GM11168 (cell line): ENCODE measurements at regions not wholly inside any gene's neighbourhood (a gene's known extent, or its start where the extent isn't known, plus 50 kb on each side); places are given as distances from the start of the nearest gene placed in this dataset.

Source experiments
- in situ Hi-C: fragments of 300-500 bp; cut with MboI; formaldehyde crosslinking; loops from one replicate; pipeline ENCODE4 v1.12.0; 2022; ENCODE audit warnings: low sequenced_read_pairs; ENCODE audit not compliant: unreplicated experiment

DNA sequence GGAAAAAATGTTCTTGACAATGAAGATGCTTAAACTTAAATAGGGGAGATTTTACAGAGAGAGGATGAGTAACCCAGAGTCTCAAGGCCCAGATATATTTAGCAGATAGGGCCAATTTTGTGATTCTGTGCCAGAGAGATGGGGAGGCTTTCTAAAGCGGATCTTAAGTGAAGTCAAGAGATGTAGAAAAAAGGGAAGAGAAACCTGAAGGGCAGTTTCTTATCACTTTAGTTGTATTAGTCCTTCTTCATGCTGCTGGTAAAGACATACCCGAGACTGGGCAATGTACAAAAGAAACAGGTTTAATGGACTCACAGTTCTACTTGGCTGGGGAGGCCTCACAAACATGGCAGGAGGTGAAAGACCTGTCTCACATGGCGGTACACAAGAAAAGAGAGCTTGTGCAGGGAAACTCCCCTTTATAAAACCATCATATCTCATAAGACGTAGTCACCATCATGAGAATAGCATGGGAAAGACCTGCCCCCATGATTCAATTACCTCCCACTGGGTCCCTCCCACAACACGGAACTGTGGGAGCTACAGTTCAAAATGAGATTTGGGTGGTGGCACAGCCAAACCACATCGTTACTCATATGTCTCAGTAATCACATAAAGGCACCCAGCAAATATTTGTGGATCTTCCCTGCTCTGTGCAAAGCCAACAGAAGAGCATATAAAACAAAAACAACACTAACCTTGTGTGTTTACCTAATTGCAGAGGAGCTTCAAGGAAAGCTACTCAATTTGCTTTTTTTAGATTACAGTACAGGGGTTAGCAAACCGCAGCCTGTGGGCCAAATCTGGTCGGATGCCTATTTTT lies 102.6 kb upstream of the MYCBP2 start:
- in situ Hi-C loops, result no loop called here

DNA sequence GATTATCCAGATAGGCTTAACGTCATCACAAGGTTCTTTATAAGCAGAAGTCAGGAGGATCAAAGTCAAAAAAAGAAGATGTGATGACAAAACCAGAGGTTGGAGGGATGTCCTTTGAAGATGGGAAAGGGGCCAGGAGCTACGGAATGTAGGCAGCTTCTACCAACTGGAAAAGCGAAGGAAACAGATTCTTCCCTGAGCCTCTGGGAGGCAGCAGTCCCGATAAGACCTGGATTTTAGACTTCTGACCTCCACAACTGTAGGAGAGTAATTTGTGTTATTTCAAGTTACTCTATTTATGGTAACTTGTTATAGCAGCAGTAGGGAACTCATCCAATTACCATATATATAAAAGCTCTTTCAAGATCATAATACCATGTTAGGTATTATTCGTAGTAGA lies 98.8 kb upstream of the MYCBP2 start:
- in situ Hi-C loops, result no loop called here

DNA sequence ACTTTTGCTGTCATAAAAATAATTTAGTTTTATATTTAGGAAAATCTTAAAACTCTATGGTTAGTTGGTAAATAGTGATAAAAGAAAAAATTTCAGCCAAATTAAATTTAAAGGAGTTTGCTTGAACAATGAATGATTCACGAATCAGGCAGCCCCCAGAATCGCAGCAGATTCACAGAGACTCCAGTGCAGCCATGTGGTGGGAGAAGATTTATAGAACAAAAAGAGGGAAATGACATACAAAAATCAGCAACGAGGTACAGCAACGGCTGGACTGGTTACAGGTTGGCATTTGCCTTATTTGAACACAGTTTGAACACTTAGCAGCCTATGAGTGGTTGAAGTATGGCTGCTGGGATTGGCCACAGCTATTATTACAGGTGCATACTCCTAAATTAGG lies 96.4 kb upstream of the MYCBP2 start:
- in situ Hi-C loops, result no loop called here

DNA sequence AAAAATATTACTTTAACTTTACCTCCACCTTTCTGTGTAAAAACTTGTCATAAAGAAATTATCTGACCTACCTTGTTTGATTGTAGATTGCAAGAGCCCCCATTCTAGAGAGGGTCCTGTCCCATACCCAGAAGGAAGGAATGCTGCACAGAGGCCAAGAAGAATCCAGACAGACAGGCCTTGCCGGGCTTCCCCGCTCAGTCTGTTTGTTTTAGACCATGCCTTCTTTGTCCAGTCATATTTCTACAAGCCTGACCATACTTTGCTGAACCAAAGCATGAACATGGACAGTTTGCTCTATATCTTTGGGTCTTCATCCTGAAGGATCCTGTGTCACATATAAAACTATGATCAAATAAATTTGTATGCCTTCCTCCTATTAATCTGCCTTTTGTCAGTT lies 95.8 kb upstream of the MYCBP2 start:
- in situ Hi-C loops, result no loop called here

DNA sequence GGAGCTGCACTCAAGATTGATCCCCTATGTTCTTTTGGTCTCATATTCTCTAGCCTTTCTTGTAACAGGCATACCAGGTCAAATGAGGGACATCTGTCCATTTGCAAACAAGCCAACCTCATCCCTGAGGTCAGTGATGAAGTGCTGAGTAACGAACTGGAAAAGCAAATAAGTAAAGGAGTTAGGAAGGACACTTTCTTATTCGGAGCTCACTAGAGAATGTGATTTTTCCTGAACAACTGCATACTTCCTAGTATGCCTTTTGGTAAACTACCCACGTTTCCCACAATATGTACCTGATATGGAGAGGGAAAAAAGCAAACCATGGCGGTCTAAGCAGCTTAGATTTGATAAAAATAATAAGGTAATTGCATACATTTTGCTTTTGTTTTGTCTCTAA lies 91.0 kb upstream of the MYCBP2 start:
- in situ Hi-C loops, result no loop called here

DNA sequence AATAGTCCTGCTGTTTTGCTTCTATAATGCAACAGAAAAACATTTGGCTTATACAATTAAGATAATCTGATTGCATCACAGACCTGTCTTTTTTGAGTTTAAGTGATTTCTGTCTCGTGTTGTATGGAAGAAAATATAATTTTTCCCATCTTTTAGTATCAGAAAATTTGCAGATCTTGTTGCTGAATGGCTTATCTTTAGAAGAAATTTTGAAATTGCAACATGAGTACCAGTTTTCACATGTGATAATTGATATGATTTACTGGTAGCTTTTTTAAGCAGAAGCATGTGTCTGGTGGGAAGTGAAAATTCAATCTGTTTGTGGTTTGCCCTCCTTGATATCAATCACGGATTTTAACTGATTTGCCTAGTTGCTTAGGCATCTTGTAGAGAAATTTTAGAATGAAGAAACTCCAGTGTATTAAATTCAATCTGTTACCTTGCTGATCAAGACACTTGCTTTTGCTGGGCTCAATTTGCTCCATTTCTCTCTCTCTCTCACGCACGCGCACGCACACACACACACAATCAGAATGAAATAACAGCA lies 89.8 kb upstream of the MYCBP2 start:
- in situ Hi-C loops, result no loop called here

DNA sequence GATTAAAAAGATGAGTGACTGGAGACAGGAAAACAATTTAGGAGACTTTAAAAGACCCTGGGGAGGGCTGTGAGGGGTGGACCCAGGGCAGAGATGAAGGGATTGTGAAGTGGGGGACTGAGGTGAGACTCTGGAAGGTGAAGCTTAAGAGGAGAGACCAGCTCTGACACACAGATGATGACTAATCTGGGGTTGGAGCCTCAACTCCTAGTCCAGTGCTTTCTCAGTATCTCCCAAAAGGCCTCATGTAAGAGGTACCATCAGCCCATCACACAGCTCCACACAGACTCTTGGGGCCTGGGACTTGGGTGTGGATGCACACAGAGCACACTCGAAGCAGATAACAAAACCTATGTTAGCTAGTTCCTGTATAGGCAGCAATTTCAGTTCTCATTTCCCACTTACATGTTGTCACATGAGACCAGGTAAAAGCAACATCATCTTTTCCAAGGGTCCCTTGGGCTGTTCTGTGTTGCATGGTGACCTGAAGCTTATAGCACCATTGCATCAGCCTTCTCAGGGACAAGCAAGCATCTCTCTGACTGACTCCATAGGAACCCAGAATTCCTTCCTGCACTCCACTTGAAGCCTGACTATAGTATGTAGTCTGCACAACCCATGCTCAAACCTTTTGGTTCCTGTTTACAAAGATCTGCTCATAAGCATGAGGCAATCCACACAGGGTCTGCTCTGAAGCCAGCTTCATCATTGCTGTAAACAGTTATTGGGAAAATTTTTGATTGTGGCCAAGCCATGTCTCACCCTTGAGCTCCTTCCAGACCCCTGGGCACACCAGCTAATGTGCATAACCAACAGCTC lies 88.6 kb upstream of the MYCBP2 start:
- in situ Hi-C loops, result no loop called here

DNA sequence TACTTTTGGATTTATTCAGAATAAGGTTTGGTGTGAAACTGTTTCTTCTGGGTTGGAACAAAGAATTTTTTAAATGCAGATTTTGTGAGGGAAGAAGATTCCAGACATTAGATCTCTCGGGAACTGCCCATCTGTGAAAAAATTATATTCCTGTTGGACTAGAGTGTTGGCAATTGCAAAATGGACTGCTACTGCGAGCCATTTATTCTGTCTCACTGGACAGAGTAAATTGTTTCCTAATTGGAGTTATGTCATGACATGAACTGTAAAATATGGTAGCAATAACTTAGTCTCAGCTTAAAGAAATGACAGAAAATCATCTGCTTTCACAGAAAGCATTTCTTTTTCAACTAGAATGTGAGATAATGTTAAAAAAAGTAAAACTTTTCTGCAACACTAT lies 86.0 kb upstream of the MYCBP2 start:
- in situ Hi-C loops, result no loop called here

DNA sequence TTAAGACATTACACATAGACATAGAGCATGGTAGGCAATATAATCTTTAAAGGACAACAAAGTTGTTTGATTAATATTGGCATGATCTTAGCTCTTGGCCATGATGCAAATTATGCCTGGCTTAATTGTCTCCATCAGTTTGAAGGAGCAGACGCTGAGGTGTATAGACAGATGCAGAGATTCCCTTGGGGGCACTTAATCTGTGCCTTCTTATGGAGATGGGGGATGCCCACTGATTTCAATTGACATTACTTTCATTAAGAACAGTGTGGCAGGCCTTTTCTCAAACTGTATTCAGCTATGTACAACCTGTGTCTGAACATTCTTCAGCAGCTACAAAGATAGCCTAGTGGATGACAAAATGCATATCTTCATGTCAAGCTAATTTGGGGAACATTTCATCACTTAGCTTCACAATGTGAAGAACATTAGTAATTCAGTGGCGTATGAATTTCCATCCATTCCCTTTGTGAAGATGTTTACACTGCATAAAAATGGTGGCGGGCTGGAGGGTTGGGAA lies 85.3 kb upstream of the MYCBP2 start:
- in situ Hi-C loops, result no loop called here

DNA sequence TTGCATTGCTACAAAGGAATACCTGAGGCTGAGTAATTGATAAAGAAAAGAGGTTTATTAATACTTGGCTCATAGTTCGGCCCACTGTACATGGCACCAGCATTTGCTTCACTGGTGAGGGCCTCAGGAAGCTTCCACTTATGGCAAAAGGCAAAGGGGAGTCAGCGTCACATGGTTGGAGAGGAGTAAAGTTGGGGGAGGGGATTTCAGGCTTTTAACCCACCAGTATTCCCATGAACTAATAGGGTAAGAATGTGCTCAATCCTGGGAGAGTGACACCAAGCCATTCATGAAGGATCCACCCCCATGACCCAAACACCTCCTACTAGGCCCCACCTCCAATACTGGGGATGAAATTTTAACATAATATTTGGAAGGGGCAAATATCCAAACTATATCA lies 82.5 kb upstream of the MYCBP2 start:
- in situ Hi-C loops, result no loop called here

DNA sequence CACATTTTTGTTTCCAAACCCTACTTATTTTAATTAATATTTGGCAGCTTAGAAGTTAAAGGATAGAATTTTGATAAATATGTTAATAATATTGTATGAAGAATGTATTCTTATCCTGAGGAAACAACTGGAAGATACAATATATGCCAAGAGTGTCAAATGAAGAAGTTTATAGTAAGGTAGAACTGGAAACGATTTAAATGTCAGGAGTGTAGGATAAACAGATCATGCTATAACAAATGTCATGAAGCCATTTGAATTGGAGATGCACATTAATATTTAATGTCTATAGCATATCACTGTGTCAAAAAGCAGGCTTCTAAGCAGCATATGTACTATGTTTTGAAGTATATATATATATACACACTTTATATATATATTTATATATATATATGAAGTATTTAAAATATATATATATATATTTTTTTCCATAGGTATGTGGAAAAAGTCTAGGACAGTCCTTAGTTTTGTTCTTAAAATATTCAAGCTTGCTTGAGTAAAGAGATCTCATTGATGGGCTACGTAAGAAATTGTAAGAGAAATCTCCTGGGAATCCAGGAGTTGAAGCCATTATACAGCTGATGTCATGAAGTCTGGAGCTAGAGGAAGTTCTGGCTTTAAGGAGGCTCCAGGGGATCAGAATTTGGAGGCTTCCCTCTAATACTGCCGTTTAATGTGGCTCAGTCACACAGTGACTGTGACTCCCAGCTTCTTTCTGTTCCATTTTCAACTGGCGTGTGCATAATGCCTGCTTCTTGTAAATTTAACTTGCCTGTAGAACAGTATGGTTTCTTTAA lies 79.9 kb upstream of the MYCBP2 start:
- in situ Hi-C loops, result no loop called here

DNA sequence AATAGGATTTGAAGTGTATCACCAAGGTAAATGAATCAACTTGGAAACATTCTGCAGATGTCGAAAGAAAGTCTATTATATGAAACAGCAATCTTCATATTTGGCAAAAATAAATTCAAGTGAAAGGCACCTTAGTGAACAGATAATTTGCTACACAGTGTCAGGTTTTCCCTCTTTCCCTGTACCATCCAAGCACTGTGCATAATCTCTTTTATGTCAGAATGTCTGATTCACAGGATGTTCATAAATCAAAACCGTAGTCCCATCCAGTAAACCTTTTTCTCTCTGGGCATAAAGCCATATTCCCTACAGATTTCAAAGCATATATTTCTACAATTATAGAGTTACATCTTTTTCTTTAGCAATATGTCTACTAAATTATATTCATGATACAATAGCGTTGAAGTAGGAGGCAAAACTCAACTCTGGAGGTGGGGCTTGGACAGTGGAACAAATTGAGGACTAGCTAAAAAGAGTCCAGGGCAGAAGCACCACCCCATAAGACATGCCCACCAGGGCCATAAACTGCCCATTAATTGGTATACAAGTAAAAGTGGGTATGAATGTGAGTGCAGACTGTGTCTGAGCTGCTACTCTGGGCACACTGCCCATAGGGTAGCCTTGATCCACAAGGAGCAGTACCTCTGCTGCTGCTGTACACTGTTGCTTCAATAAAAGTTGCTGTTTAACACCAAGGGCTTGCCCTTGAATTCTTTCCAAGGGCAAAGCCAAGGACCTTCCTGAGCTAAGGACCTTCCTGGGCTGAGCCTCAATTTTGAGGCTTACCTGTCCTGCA lies 72.1 kb upstream of the MYCBP2 start:
- in situ Hi-C loops, result no loop called here

DNA sequence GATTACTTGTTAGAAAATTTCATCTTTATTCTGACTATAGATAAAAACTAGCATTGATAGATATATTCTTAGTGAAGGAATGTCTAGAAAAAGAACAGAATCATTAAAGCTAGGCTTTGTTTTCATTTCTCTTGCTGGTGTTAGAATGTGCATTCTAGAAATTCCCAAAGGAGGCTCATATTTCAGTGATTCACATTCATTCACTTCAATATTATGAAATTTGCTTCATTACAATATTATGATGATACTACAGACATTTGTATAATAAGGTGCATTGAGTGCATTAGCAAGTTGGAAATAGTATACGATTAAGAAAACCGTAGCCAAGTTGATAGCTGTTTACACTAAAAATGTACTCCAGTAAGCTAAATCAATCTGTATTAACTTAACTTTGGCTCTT lies 70.7 kb upstream of the MYCBP2 start:
- in situ Hi-C loops, result no loop called here

DNA sequence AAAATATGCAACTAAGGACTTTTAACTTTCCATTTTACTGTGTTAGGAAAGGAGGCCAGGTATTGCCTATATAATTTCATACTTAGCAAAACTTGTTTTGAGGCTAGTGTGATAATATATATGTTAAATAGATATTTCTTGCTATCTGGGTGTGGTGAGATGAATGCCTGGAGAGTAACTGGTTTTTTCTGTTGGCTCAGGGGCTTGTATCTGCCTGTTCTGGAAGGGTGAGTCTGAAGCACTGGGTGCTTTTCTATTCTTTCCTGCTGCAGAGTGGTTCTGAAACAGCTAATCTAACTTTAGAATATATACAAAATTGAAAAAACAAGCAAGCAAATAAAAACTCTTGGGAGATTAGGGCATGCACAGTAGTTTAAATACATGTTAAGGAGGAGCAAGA lies 64.6 kb upstream of the MYCBP2 start:
- in situ Hi-C loops, result no loop called here

DNA sequence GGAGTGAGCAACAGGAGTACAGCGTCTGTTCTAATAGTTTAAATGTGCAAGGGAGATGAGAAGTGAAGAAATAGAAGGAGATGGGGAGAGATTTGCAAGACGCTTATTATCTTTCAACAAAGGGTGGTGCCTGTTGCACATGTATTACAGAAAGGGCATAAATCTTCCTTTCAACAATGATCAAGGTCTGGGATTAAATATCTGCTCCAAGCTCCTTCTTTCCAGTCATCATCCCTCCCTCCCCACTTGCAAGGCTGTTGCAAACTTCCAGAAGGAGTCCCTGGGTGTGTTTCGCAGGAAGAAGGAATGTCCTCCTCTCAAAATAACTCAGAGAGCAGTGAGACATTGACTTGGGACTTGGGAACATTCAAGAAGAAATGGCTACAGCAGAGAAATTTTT lies 63.5 kb upstream of the MYCBP2 start:
- in situ Hi-C loops, result no loop called here

DNA sequence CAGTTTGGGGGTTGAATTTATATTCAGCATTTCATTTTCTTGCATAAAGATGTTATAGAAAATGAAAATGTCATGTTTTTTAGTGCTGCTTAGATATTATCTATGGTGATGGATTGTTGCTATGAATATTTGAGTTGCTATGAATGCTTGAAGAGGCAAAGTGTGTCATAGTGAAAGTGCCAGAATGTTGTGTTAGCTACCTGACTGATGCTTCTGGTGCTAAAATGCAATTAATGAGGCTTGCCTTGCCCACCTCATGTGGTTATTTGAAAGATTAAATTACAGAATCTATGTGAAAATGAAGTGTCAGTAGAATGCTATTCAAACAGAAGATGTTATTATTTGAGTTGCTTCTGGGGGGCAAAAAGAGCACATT lies 62.7 kb upstream of the MYCBP2 start:
- in situ Hi-C loops, result no loop called here

DNA sequence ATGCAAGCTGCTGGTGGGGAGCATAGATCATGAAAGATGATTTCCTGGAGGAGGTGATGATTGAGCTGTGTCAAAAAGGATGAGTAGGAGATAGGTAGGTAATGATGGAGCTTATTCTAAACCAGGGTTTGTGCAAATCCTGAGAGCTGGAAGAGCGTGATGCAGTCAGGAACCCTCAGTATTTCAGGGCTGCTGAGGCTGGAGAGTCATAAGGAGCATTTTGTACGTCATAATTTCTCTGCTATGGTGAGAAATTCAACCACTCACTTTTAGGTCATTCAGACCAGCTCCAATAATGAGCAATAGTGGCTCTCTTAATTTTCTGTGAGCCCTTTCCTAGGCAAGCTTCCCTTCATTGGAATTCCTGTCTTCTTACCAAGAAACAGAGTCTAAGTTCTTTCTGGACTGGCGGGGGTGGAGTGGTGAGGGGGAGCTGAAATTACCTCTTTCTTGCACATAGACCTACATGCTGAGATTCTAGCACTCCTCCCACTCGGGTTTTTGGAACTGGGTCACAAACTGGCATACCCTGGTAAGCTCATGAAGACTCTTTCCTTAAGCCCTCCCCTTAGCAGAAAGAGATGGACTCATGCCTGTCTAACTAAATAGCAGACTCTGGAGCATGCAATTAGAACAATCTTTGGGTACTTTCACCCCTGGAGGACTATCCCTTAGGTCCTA lies 62.2 kb upstream of the MYCBP2 start:
- in situ Hi-C loops, result no loop called here

DNA sequence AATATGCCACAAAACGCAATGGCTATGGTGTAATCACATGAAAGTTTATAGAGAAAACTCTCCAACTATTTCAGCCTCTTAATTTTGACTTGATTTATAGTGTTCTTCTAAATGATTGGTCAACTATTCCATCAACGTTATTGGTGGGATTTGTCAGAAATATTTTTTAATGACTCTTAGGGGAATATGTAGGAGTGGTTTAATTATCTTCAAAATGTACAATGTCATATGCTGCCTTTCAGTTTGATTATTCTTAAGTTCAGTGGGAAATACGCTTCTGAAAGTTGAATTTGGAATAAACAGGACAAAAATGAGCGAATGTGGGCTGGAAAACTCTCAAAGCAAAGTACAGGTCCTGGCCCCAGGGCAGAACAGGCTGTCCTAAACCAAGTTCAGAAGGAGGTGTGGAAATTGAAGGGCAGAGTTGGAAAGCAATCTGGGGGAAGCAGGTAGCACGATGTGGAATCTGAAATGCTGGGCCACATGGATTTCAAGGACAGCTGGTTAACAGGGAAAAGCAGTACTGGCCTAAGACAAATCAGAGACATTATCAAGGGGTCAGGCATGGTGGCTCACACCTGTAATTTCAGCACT lies 60.8 kb upstream of the MYCBP2 start:
- in situ Hi-C loops, result no loop called here
